ENCODE measurements at regions not wholly inside any gene's neighbourhood (a gene's known extent, or its start where the extent isn't known, plus 50 kb on each side); places are given as distances from the start of the nearest gene placed in this dataset.

DNA sequence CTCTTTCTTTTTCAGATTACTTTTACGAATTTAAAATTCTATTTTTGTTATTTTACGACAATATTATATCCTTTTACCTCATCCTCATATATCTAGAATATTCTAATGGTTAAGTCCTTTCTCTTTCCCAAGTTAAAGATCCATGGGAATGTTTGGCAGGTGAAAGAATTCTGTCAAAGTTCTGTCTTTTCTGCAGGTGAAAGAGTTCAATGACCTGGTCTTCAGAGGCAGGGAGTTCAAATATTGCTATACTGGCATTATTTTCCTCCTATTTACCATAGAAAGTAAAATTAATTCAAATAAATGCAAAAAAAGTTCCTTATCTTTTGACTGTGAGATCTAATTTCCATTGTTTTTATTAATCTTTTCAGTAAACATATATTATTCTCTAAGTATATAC lies 194.3 kb downstream of the ARL4A start:
- Histone ChIP-seq H3K27ac (no peak overlapping the region), H3K27me3 (no peaks in the 10 kb centered on the region), H3K9me3 (no peaks in the 10 kb centered on the region), H3K4me3 (no peak overlapping the region), H3K4me1 (no peaks in the 10 kb centered on the region), H3K36me3 (no peaks in the 10 kb centered on the region)
- 94 to 97% methylated on average over 2 of the region's 2 CpGs for WGBS, 2 donors
- DNase-seq (no peak), ATAC-seq (no peak)
- intact Hi-C loops (cut with DNase I) = no loop called here
- no peak for TF ChIP-seq CTCF (IDR thresholded peaks at IDR 0.05)

- H3K27ac ChIP-seq = no peak overlapping the region
- no peak for ATAC-seq
- 73 to 79% methylated on average over 1 of the region's 1 CpG for WGBS, 2 donors
- no peaks in the 10 kb centered on the region for H3K27me3 ChIP-seq
- intact Hi-C loops (cut with DNase I) = no loop called here
- no peak overlapping the region for H3K4me3 ChIP-seq
- no peaks in the 10 kb centered on the region for H3K4me1 ChIP-seq
- no peaks in the 10 kb centered on the region for H3K9me3 ChIP-seq
- TF ChIP-seq CTCF (IDR thresholded peaks at IDR 0.05) = no peak
- no peaks in the 10 kb centered on the region for H3K36me3 ChIP-seq
- DNase-seq = no peak
These were observed 195.3 kb downstream of the ARL4A start for GRCh38 chr7:12882710-12883109.

GRCh38 chr7:12884033-12884432 lies 196.6 kb downstream of the ARL4A start:
- intact Hi-C loops (cut with DNase I) = no loop called here
- 51 to 60% methylated on average over 1 of the region's 1 CpG for WGBS, 2 donors
- no peaks in the 10 kb centered on the region for H3K27me3 ChIP-seq

GRCh38 chr7:12884856-12885440 lies 197.5 kb downstream of the ARL4A start:
- WGBS, 2 donors = 55 to 57% methylated on average over 3 of the region's 3 CpGs
- DNase-seq (no peak), ATAC-seq (no peak)
- no peak overlapping the region for H3K27ac ChIP-seq
- no peaks in the 10 kb centered on the region for H3K9me3 ChIP-seq
- no peak overlapping the region for H3K4me3 ChIP-seq
- intact Hi-C loops (cut with DNase I) = no loop called here
- H3K27me3 ChIP-seq = no peaks in the 10 kb centered on the region
- TF ChIP-seq CTCF (IDR thresholded peaks at IDR 0.05) = no peak
- H3K4me1 ChIP-seq = no peaks in the 10 kb centered on the region
- no peaks in the 10 kb centered on the region for H3K36me3 ChIP-seq

More at GRCh38 chr7:12884033-12884432, 196.6 kb downstream of the ARL4A start:
- no peaks in the 10 kb centered on the region for H3K9me3 ChIP-seq
- H3K36me3 ChIP-seq = no peaks in the 10 kb centered on the region
- no peak for ATAC-seq
- H3K4me1 ChIP-seq = no peaks in the 10 kb centered on the region
- no peak overlapping the region for H3K4me3 ChIP-seq
- no peak overlapping the region for H3K27ac ChIP-seq
- no peak for TF ChIP-seq CTCF (IDR thresholded peaks at IDR 0.05)
- DNase-seq = no peak

Measured in heart right ventricle (tissue), 16 donors.